ENCODE measurements at regions not wholly inside any gene's neighbourhood (a gene's known extent, or its start where the extent isn't known, plus 50 kb on each side); places are given as distances from the start of the nearest gene placed in this dataset.

DNA sequence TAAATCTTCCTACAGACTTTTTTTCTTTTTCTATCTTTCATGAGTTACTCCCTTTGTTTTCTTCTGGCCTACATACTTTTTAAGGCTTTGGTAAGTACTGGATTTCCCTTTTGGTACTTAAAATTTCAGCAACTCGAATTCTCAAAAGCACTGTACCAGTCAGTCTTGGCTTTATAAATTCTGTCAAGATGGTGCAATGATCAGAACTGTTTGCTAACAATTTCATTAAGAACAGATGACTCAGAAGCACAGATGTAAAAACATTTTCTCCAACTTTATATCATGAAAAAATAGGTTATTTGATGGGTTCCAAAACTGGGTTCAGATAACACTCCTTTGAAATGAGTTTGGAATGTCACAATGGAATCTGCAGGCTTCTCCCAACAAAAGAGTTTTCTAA is 1961.8 kb upstream of the FLRT2 start:
- Histone ChIP-seq H3K9ac (ENCODE audit: low read depth in 1 of 2, low read length in 2 of 2) (no peak overlapping the region), H3K27ac (ENCODE audit: low read depth, low read length) (no peak overlapping the region), H3K4me3 (ENCODE audit: low read depth in 1 of 2, low read length in 2 of 2) (no peak overlapping the region), H3K4me1 (ENCODE audit: control insufficient read depth in 1 of 2, insufficient read depth in 2 of 2, low read length in 2 of 2) (no peaks in the 10 kb centered on the region), H3K27me3 (ENCODE audit: control insufficient read depth in 1 of 2, insufficient read depth in 2 of 2, low read length in 2 of 2) (no peaks in the 10 kb centered on the region), H3K9me3 (ENCODE audit: control insufficient read depth in 1 of 2, low read length in 2 of 2) (peaks cover 2 to 4% of the 10 kb centered on the region in 2 donors), H3K36me3 (ENCODE audit: control insufficient read depth in 1 of 2, insufficient read depth in 2 of 2, low read length in 2 of 2) (no peaks in the 10 kb centered on the region)

DNA sequence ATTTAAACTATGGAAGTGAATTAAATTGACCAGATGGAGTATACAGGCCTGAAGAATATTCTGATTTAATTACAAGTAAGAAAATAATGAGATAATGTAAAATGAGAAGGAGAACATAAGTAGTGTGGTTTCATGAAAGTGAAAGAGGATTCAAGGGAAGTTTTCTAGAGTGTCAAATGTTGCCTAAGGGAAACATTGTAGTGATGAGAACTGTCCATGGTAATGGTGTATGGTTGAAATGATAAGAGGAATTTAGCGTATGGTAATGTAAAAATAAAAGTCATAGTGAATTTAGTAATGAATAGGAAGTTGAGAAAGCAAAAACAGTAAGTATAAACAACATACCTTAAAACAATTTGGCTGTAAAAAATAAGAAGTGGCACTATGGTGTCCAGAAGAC is 1954.6 kb upstream of the FLRT2 start:
- Histone ChIP-seq H3K4me1 (ENCODE audit: control insufficient read depth in 1 of 2, insufficient read depth in 2 of 2, low read length in 2 of 2) (no peaks in the 10 kb centered on the region), H3K9ac (ENCODE audit: low read depth in 1 of 2, low read length in 2 of 2) (no peak overlapping the region), H3K36me3 (ENCODE audit: control insufficient read depth in 1 of 2, insufficient read depth in 2 of 2, low read length in 2 of 2) (no peaks in the 10 kb centered on the region), H3K27ac (ENCODE audit: low read depth, low read length) (no peak overlapping the region), H3K9me3 (ENCODE audit: control insufficient read depth in 1 of 2, low read length in 2 of 2) (peaks cover 0 to 2% of the 10 kb centered on the region in 2 donors), H3K4me3 (ENCODE audit: low read depth in 1 of 2, low read length in 2 of 2) (no peak overlapping the region), H3K27me3 (ENCODE audit: control insufficient read depth in 1 of 2, insufficient read depth in 2 of 2, low read length in 2 of 2) (no peaks in the 10 kb centered on the region)

DNA sequence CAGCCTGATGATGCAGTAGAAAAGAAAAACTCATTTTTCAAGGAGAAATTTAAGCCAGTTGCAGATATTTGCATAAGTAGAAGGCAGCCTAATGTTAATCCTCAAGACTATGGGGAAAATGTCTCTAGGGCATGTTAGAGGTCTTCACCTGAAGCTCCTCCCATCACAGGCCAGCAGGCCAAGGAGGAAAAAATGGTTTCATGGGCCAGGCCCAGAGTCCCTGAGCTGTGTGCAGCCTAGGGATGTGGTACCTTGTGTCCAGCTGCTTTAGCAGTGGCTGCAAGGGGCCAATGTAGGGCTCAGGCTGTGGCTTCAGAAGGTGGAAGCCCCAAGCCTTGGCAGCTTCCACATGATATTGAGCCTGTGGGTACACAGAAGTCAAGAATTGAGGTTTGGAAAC is 1946.7 kb upstream of the FLRT2 start:
- no peaks in the 10 kb centered on the region for H3K27me3 ChIP-seq (ENCODE audit: control insufficient read depth in 1 of 2, insufficient read depth in 2 of 2, low read length in 2 of 2)
- no peaks in the 10 kb centered on the region for H3K36me3 ChIP-seq (ENCODE audit: control insufficient read depth in 1 of 2, insufficient read depth in 2 of 2, low read length in 2 of 2)
- H3K4me1 ChIP-seq (ENCODE audit: control insufficient read depth in 1 of 2, insufficient read depth in 2 of 2, low read length in 2 of 2): no peaks in the 10 kb centered on the region
- no peak overlapping the region for H3K4me3 ChIP-seq (ENCODE audit: low read depth in 1 of 2, low read length in 2 of 2)
- H3K27ac ChIP-seq (ENCODE audit: low read depth, low read length): no peak overlapping the region
- no peak overlapping the region for H3K9ac ChIP-seq (ENCODE audit: low read depth in 1 of 2, low read length in 2 of 2)
- peaks cover 13 to 23% of the 10 kb centered on the region in 2 donors for H3K9me3 ChIP-seq (ENCODE audit: control insufficient read depth in 1 of 2, low read length in 2 of 2)

DNA sequence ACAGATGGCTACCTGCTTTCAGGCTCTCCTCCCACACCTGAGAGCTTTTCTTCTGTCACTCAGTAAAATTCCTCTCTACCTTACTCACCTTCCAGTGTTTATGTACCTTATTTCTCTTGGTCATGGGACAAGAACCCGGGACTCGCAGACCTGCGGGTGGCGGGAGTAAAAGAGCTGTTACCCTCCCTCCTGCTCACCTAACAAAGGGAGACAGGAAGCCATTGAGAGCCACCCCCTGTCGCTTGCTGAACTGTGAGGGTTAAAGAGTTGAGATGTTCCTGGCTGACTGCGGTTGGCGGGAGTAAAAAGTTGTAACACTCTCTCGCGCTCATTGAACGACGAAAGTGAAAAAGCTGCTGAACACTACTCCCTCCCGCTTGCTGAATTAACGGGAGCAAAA is 1935.1 kb upstream of the FLRT2 start:
- no peaks in the 10 kb centered on the region for H3K36me3 ChIP-seq (ENCODE audit: control insufficient read depth in 1 of 2, insufficient read depth in 2 of 2, low read length in 2 of 2)
- no peaks in the 10 kb centered on the region for H3K27me3 ChIP-seq (ENCODE audit: control insufficient read depth in 1 of 2, insufficient read depth in 2 of 2, low read length in 2 of 2)
- no peak overlapping the region for H3K27ac ChIP-seq (ENCODE audit: low read depth, low read length)
- no peak overlapping the region for H3K9ac ChIP-seq (ENCODE audit: low read depth in 1 of 2, low read length in 2 of 2)
- H3K9me3 ChIP-seq (ENCODE audit: control insufficient read depth in 1 of 2, low read length in 2 of 2): peaks cover 12 to 17% of the 10 kb centered on the region in 2 donors
- H3K4me1 ChIP-seq (ENCODE audit: control insufficient read depth in 1 of 2, insufficient read depth in 2 of 2, low read length in 2 of 2): no peaks in the 10 kb centered on the region
- no peak overlapping the region for H3K4me3 ChIP-seq (ENCODE audit: low read depth in 1 of 2, low read length in 2 of 2)

DNA sequence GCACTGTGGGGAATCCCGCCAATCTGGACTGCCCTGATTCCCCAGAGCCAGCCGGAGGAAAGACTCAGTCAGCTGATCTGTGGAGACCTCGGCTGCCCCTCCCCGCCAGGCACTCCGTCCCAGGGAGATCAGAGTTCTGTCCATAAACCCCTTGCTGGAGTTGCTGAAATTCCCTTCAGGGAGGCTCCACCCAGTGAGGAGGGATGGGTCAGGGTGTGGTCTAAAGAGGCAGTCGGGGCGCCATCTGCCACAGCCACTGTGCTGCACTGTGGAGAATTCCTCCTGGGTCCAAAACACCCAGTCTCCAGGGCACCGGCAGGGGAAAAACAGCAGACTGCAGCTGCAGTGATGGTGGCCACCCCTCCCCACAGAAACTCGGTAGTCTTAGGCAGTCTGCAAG is 1922.3 kb upstream of the FLRT2 start:
- Histone ChIP-seq H3K9ac (ENCODE audit: low read depth in 1 of 2, low read length in 2 of 2) (no peak overlapping the region), H3K9me3 (ENCODE audit: control insufficient read depth in 1 of 2, low read length in 2 of 2) (peaks cover under 1 to 8% of the 10 kb centered on the region in 2 donors), H3K36me3 (ENCODE audit: control insufficient read depth in 1 of 2, insufficient read depth in 2 of 2, low read length in 2 of 2) (no peaks in the 10 kb centered on the region), H3K4me1 (ENCODE audit: control insufficient read depth in 1 of 2, insufficient read depth in 2 of 2, low read length in 2 of 2) (no peaks in the 10 kb centered on the region), H3K27me3 (ENCODE audit: control insufficient read depth in 1 of 2, insufficient read depth in 2 of 2, low read length in 2 of 2) (no peaks in the 10 kb centered on the region), H3K4me3 (ENCODE audit: low read depth in 1 of 2, low read length in 2 of 2) (no peak overlapping the region), H3K27ac (ENCODE audit: low read depth, low read length) (no peak overlapping the region)

DNA sequence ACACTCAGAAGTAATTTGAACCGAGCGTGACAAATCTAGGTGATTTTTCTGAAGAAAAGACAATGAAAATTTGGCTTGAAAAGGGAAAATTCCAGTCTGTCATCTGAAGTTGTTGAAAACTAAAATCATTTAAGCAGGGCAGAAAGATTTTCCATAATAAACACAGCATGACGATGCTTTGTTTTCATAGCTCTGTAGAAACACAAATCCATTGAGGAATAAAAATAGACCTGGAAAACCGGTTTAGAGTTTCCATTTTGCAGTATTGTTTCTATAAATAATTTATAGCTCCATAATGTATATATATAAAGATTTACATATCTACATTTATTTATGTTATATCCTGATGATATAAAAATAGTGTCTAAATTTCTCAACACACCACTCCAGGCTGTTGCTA is 1918.5 kb upstream of the FLRT2 start:
- Histone ChIP-seq H3K9ac (ENCODE audit: low read depth in 1 of 2, low read length in 2 of 2) (no peak overlapping the region), H3K27ac (ENCODE audit: low read depth, low read length) (no peak overlapping the region)

DNA sequence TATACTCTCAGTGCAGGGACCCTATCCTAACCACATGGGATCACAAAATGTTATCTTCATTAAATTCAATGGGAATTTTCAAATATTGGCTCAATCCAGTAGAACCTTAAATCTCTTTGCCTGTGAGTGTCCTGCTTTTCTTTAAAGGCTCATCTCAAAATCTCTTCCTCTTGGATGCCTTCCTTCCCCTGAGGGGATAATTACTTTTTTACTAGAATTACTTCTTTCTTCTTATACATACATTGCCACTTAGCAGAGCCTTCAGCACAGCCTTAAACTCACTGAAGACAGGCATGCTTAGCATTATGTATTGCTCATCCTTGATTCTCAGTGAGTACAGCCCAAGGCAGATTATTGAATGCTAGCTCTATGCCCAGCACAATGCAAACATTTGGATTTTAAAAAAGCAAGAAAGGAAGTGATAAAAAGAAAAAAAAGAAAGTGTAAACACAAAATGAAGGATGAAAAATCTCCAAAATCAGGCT is 1918.0 kb upstream of the FLRT2 start:
- H3K36me3 ChIP-seq (ENCODE audit: control insufficient read depth in 1 of 2, insufficient read depth in 2 of 2, low read length in 2 of 2): no peaks in the 10 kb centered on the region
- peaks cover 0 to 5% of the 10 kb centered on the region in 2 donors for H3K9me3 ChIP-seq (ENCODE audit: control insufficient read depth in 1 of 2, low read length in 2 of 2)
- no peak overlapping the region for H3K27ac ChIP-seq (ENCODE audit: low read depth, low read length)
- no peaks in the 10 kb centered on the region for H3K27me3 ChIP-seq (ENCODE audit: control insufficient read depth in 1 of 2, insufficient read depth in 2 of 2, low read length in 2 of 2)
- no peak overlapping the region for H3K4me3 ChIP-seq (ENCODE audit: low read depth in 1 of 2, low read length in 2 of 2)
- H3K9ac ChIP-seq (ENCODE audit: low read depth in 1 of 2, low read length in 2 of 2): no peak overlapping the region
- no peaks in the 10 kb centered on the region for H3K4me1 ChIP-seq (ENCODE audit: control insufficient read depth in 1 of 2, insufficient read depth in 2 of 2, low read length in 2 of 2)

More for the DNA sequence above, 1918.5 kb upstream of the FLRT2 start:
- peaks cover 0 to 8% of the 10 kb centered on the region in 2 donors for H3K9me3 ChIP-seq (ENCODE audit: control insufficient read depth in 1 of 2, low read length in 2 of 2)
- no peaks in the 10 kb centered on the region for H3K27me3 ChIP-seq (ENCODE audit: control insufficient read depth in 1 of 2, insufficient read depth in 2 of 2, low read length in 2 of 2)
- no peaks in the 10 kb centered on the region for H3K4me1 ChIP-seq (ENCODE audit: control insufficient read depth in 1 of 2, insufficient read depth in 2 of 2, low read length in 2 of 2)
- H3K4me3 ChIP-seq (ENCODE audit: low read depth in 1 of 2, low read length in 2 of 2): no peak overlapping the region
- H3K36me3 ChIP-seq (ENCODE audit: control insufficient read depth in 1 of 2, insufficient read depth in 2 of 2, low read length in 2 of 2): no peaks in the 10 kb centered on the region

DNA sequence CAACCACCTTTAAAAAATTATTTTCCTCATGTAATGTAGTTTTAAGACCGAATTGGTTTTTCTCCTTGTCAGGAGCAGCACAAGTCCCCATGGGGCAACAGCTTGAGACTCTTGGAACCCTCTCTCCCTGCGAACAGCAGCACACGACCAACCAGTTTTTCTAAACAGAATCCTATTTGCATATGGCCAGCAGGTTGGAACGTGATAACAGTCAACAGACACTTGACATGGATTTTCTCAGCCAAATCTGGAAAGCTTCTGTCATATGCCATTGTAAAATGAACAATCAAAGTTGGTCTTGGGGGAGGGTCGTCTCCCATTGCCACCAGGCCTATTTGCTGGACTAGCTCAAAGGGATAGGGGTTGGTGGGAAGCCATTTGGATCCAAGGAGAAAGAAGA is 1915.0 kb upstream of the FLRT2 start:
- no peak overlapping the region for H3K27ac ChIP-seq (ENCODE audit: low read depth, low read length)
- no peaks in the 10 kb centered on the region for H3K4me1 ChIP-seq (ENCODE audit: control insufficient read depth in 1 of 2, insufficient read depth in 2 of 2, low read length in 2 of 2)
- H3K9me3 ChIP-seq (ENCODE audit: control insufficient read depth in 1 of 2, low read length in 2 of 2): peaks cover 0 to 3% of the 10 kb centered on the region in 2 donors
- no peaks in the 10 kb centered on the region for H3K36me3 ChIP-seq (ENCODE audit: control insufficient read depth in 1 of 2, insufficient read depth in 2 of 2, low read length in 2 of 2)
- no peak overlapping the region for H3K9ac ChIP-seq (ENCODE audit: low read depth in 1 of 2, low read length in 2 of 2)
- H3K27me3 ChIP-seq (ENCODE audit: control insufficient read depth in 1 of 2, insufficient read depth in 2 of 2, low read length in 2 of 2): no peaks in the 10 kb centered on the region
- no peak overlapping the region for H3K4me3 ChIP-seq (ENCODE audit: low read depth in 1 of 2, low read length in 2 of 2)

DNA sequence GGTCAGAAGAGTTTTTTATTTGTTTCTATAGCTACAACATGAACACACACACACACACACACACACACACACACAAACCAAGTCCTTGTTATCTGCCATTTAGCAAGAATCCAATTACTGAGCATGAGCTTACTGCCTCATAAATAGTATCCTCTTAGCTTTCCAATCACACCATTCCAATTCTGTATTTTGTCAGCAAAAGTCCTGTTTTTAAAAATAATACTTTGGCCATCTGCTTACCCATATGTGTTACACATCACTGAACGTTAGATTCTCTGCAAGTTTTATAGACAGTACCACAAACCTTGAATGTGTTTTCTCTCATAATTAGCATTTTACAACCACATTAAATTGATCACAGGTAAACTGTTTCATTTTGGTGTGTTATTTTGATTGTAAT is 1905.4 kb upstream of the FLRT2 start:
- no peak overlapping the region for H3K27ac ChIP-seq (ENCODE audit: low read depth, low read length)
- H3K9ac ChIP-seq (ENCODE audit: low read depth in 1 of 2, low read length in 2 of 2): no peak overlapping the region
- H3K4me3 ChIP-seq (ENCODE audit: low read depth in 1 of 2, low read length in 2 of 2): no peak overlapping the region
- no peaks in the 10 kb centered on the region for H3K27me3 ChIP-seq (ENCODE audit: control insufficient read depth in 1 of 2, insufficient read depth in 2 of 2, low read length in 2 of 2)
- H3K36me3 ChIP-seq (ENCODE audit: control insufficient read depth in 1 of 2, insufficient read depth in 2 of 2, low read length in 2 of 2): no peaks in the 10 kb centered on the region
- peaks cover 0 to 7% of the 10 kb centered on the region in 2 donors for H3K9me3 ChIP-seq (ENCODE audit: control insufficient read depth in 1 of 2, low read length in 2 of 2)
- no peaks in the 10 kb centered on the region for H3K4me1 ChIP-seq (ENCODE audit: control insufficient read depth in 1 of 2, insufficient read depth in 2 of 2, low read length in 2 of 2)

DNA sequence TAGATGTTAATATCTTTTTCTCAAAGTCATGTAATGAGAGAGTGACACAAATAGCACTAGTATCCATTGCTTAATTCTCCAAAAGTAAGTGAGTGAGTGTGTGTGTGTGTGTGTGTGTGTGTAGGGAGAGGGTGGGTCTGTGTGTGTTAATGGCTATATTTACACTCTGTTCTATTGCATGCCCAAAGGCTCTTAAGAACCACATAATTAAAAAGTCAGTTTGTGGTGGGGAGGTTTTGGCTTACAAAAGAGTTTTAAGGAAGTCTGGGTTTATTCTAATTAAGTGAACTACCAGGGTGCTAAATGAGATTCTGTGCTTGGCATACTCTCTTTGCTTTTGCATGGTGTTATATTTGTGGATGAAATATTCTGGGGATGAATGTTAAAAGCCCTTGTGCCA is 1897.6 kb upstream of the FLRT2 start:
- H3K9ac ChIP-seq (ENCODE audit: low read depth in 1 of 2, low read length in 2 of 2): no peak overlapping the region
- H3K9me3 ChIP-seq (ENCODE audit: control insufficient read depth in 1 of 2, low read length in 2 of 2): no peaks in the 10 kb centered on the region
- H3K36me3 ChIP-seq (ENCODE audit: control insufficient read depth in 1 of 2, insufficient read depth in 2 of 2, low read length in 2 of 2): no peaks in the 10 kb centered on the region
- H3K4me3 ChIP-seq (ENCODE audit: low read depth in 1 of 2, low read length in 2 of 2): no peak overlapping the region
- no peaks in the 10 kb centered on the region for H3K27me3 ChIP-seq (ENCODE audit: control insufficient read depth in 1 of 2, insufficient read depth in 2 of 2, low read length in 2 of 2)
- no peak overlapping the region for H3K27ac ChIP-seq (ENCODE audit: low read depth, low read length)
- H3K4me1 ChIP-seq (ENCODE audit: control insufficient read depth in 1 of 2, insufficient read depth in 2 of 2, low read length in 2 of 2): no peaks in the 10 kb centered on the region
